ENCODE measurements at regions not wholly inside any gene's neighbourhood (a gene's known extent, or its start where the extent isn't known, plus 50 kb on each side); places are given as distances from the start of the nearest gene placed in this dataset.
"Not testable (repeated sequence)": the region's sequence is repeated elsewhere in the genome, so short reads cannot be mapped to it uniquely, and the experiment has no call there.

GRCh38 chr22:48621085-48621484 lies 1206.6 kb downstream of the BRD1 start:
- TF ChIP-seq TSHZ2 (CRISPR knock-in tag; IDR thresholded peaks at IDR 0.05) (no peak), ESRRG (CRISPR knock-in tag; IDR thresholded peaks at IDR 0.05) (no peak), GLIS3 (CRISPR knock-in tag; IDR thresholded peaks at IDR 0.05) (no peak), TCF4 (CRISPR knock-in tag; IDR thresholded peaks at IDR 0.05; ENCODE audit: borderline replicate concordance) (no peak), ZNF8 (CRISPR knock-in tag; IDR thresholded peaks at IDR 0.05) (no peak), PPARA (CRISPR knock-in tag; IDR thresholded peaks at IDR 0.05; ENCODE audit: borderline replicate concordance) (no peak), ZNF565 (CRISPR knock-in tag; conservative IDR thresholded peaks at IDR 0.05; ENCODE audit: low read depth) (no peak), SNAI2 (CRISPR knock-in tag; IDR thresholded peaks at IDR 0.05) (no peak), CSRNP3 (CRISPR knock-in tag; IDR thresholded peaks at IDR 0.05) (no peak)
- ATAC-seq = no peak

GRCh38 chr22:48620460-48620859 lies 1207.2 kb downstream of the BRD1 start:
- ATAC-seq = not testable (repeated sequence)

- no peak for TF ChIP-seq OSR1 (CRISPR knock-in tag; IDR thresholded peaks at IDR 0.05)
- TF ChIP-seq TCF4 (CRISPR knock-in tag; IDR thresholded peaks at IDR 0.05; ENCODE audit: borderline replicate concordance) = no peak
- no peak for TF ChIP-seq SNAI2 (CRISPR knock-in tag; IDR thresholded peaks at IDR 0.05)
- no peak for TF ChIP-seq CSDC2 (CRISPR knock-in tag; IDR thresholded peaks at IDR 0.05)
- no peak for TF ChIP-seq ISL1 (CRISPR knock-in tag; IDR thresholded peaks at IDR 0.05)
- TF ChIP-seq ZFP30 (CRISPR knock-in tag; IDR thresholded peaks at IDR 0.05) = no peak
- TF ChIP-seq BACH2 (CRISPR knock-in tag; IDR thresholded peaks at IDR 0.05; ENCODE audit: borderline replicate concordance) = no peak
- no peak for TF ChIP-seq TOX (CRISPR knock-in tag; IDR thresholded peaks at IDR 0.05; ENCODE audit: borderline replicate concordance)
- TF ChIP-seq PATZ1 (CRISPR knock-in tag; IDR thresholded peaks at IDR 0.05; ENCODE audit: borderline replicate concordance) = no peak
- no peak for TF ChIP-seq GLIS3 (CRISPR knock-in tag; IDR thresholded peaks at IDR 0.05)
- no peak for TF ChIP-seq ARNTL (CRISPR knock-in tag; IDR thresholded peaks at IDR 0.05; ENCODE audit: borderline replicate concordance, low read depth)
- no peak for TF ChIP-seq RARB (CRISPR knock-in tag; IDR thresholded peaks at IDR 0.05)
- TF ChIP-seq ZNF8 (CRISPR knock-in tag; IDR thresholded peaks at IDR 0.05) = no peak
- ATAC-seq = no peak
Measured at GRCh38 chr22:48619721-48620120, 1208.0 kb downstream of the BRD1 start.

GRCh38 chr22:48618326-48618725 lies 1209.3 kb downstream of the BRD1 start:
- no peak for ATAC-seq
- TF ChIP-seq ISL1 (CRISPR knock-in tag; IDR thresholded peaks at IDR 0.05) (no peak), SNAI2 (CRISPR knock-in tag; IDR thresholded peaks at IDR 0.05) (no peak), ESRRG (CRISPR knock-in tag; IDR thresholded peaks at IDR 0.05) (no peak), TOX (CRISPR knock-in tag; IDR thresholded peaks at IDR 0.05; ENCODE audit: borderline replicate concordance) (no peak), TCF4 (CRISPR knock-in tag; IDR thresholded peaks at IDR 0.05; ENCODE audit: borderline replicate concordance) (no peak), GLIS3 (CRISPR knock-in tag; IDR thresholded peaks at IDR 0.05) (no peak), CSRNP3 (CRISPR knock-in tag; IDR thresholded peaks at IDR 0.05) (no peak), ZFP3 (CRISPR knock-in tag; IDR thresholded peaks at IDR 0.05) (no peak), ARNTL (CRISPR knock-in tag; IDR thresholded peaks at IDR 0.05; ENCODE audit: borderline replicate concordance, low read depth) (no peak), RARB (CRISPR knock-in tag; IDR thresholded peaks at IDR 0.05) (no peak), ZNF8 (CRISPR knock-in tag; IDR thresholded peaks at IDR 0.05) (no peak), ZFP30 (CRISPR knock-in tag; IDR thresholded peaks at IDR 0.05) (no peak), CREB5 (CRISPR knock-in tag; IDR thresholded peaks at IDR 0.05; ENCODE audit: low read depth) (no peak), PATZ1 (CRISPR knock-in tag; IDR thresholded peaks at IDR 0.05; ENCODE audit: borderline replicate concordance) (no peak), CSDC2 (CRISPR knock-in tag; IDR thresholded peaks at IDR 0.05) (no peak), ZNF565 (CRISPR knock-in tag; conservative IDR thresholded peaks at IDR 0.05; ENCODE audit: low read depth) (no peak), TSHZ2 (CRISPR knock-in tag; IDR thresholded peaks at IDR 0.05) (no peak), ZC3H10 (CRISPR knock-in tag; IDR thresholded peaks at IDR 0.05) (no peak)

Data from SK-N-SH treated with all-trans-retinoic acid at 6 μM for 48 hours (cell line).